ENCODE measurements at regions not wholly inside any gene's neighbourhood (a gene's known extent, or its start where the extent isn't known, plus 50 kb on each side); places are given as distances from the start of the nearest gene placed in this dataset.

DNA sequence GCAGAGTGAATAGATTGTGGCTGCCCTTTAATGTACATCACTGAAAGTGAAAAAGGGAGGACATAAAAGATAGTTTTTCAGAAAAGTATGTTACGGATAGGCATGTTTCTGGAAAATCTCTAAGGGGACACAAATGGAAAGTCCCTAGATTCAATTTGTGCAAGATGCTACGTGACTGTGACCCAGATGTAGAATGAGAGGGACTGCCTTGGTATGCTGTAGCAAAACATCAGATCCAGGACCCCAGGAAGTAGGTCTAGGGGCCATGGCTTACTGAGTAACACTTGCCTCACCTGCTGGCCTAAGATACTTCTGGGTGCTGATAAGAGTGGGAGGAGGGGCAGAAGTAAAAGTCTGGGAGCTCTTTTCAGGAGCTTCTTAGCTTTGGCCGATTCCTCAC lies 191.2 kb upstream of the PHYHIPL start:
- Histone ChIP-seq H3K9ac (no peak overlapping the region), H3K27ac (no peak overlapping the region), H3K27me3 (no peaks in the 10 kb centered on the region), H3K4me2 (peak overlapping the region in 3 of 11 experiments; percentile 3 to 21 (median 19); a peak in 2 of 22 replicates), H4K20me1 (no peaks in the 10 kb centered on the region), H3K4me3 (no peak overlapping the region), H3K9me3 (replicated peaks in 1 of 11) (peaks cover 11 to 20% (median 17%) of the 10 kb centered on the region in 11 experiments), H3K4me1 (peaks cover 11 to 37% (median 26%) of the 10 kb centered on the region in 10 experiments), H3K36me3 (peaks cover 0 to 6% (median 0%) of the 10 kb centered on the region in 11 experiments; a peak in 5 of 22 replicates)
- no peak for TF ChIP-seq Cebpa-rat (IDR thresholded peaks at IDR 0.05)

DNA sequence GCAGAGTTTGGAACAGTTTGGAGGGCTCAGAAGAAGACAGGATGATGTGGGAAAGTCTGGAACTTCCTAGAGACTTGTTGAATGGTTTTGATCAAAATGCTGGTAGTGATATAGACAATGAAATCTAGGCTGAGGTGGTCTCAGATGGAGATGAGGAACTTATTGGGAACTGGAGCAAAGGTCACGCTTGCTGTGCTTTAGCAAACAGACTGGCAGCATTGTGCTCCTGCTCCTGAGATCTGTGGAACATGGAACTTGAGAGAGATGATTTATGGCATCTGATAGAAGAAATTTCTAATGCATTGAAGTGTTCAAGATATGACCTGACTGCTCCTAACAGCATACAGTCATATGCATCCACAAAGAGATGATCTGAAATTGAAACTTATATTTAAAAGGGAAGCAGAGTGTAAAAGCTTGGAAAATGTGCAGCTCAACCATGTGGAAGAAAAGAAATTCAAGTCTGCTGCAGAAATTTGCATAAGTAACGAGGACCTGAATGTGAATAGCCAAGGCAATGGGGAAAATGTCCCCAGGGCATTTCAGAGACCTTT lies 186.9 kb upstream of the PHYHIPL start:
- Histone ChIP-seq H3K4me2 (no peak overlapping the region), H4K20me1 (no peaks in the 10 kb centered on the region), H3K4me3 (peak overlapping the region in 2 of 10 experiments; percentile 7 to 11; a peak in 1 of 20 replicates), H3K9me3 (replicated peaks in 1 of 11) (peaks cover 23 to 40% (median 38%) of the 10 kb centered on the region in 11 experiments), H3K27me3 (no peaks in the 10 kb centered on the region), H3K27ac (no peak overlapping the region), H3K4me1 (peaks cover 9 to 34% (median 23%) of the 10 kb centered on the region in 10 experiments; a peak in 19 of 20 replicates), H3K36me3 (peaks cover 0 to 13% (median 0%) of the 10 kb centered on the region in 11 experiments; a peak in 5 of 22 replicates), H3K9ac (no peak overlapping the region)
- no peak for TF ChIP-seq Cebpa-rat (IDR thresholded peaks at IDR 0.05)

DNA sequence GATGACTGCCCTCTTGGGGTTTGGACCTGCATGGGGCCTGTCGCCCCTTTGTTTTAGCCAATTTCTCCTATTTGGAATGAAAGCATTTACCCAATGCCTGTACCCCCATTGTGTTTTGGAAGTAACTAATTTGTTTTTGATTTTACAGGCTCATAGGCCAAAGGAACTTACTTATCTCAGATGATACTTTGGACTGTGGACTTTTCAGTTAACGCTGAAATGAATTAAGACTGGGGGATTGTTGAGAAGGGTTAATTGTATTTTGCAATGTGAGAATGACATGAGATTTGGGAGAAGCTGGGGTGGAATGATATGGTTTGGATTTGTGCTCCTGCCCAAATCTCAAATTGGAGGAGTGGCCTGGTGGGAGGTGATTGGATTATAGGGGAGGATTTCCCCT lies 185.8 kb upstream of the PHYHIPL start:
- Histone ChIP-seq H3K4me3 (peak overlapping the region in 1 of 10 experiments; percentile 7; a peak in 2 of 20 replicates), H3K4me2 (no peak overlapping the region), H3K9me3 (replicated peaks in 1 of 11) (peaks cover 23 to 40% (median 38%) of the 10 kb centered on the region in 11 experiments), H3K27me3 (no peaks in the 10 kb centered on the region), H3K36me3 (peaks cover 0 to 13% (median 0%) of the 10 kb centered on the region in 11 experiments; a peak in 5 of 22 replicates), H3K9ac (no peak overlapping the region), H3K27ac (no peak overlapping the region), H3K4me1 (peaks cover 20 to 41% (median 34%) of the 10 kb centered on the region in 10 experiments), H4K20me1 (no peaks in the 10 kb centered on the region)
- no peak for TF ChIP-seq Cebpa-rat (IDR thresholded peaks at IDR 0.05)

DNA sequence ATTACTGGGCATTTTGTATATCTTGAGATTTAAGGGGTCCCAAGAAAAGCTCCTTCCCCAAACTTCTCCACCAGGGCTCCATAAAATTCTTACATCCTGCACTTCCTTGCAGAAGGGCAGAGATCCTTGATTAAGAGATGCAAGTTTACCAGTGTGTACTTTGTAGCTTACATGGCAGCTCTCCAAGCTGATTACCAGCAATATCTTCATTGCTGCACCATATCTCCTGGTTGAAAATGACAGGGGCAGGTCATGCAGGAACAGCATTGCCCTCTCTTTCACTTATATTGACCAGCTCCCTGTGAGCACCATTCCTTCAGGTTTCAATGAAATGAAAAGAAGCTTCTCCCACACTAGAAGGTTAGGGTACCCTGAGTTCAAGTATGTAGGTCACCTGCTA lies 184.6 kb upstream of the PHYHIPL start:
- Histone ChIP-seq H3K9me3 (replicated peaks in 1 of 11) (peaks cover 23 to 40% (median 38%) of the 10 kb centered on the region in 11 experiments), H3K27ac (no peak overlapping the region), H3K27me3 (no peaks in the 10 kb centered on the region), H3K9ac (no peak overlapping the region), H4K20me1 (no peaks in the 10 kb centered on the region), H3K4me3 (no peak overlapping the region; a peak in 1 of 20 replicates), H3K36me3 (peaks cover 0 to 13% (median 0%) of the 10 kb centered on the region in 11 experiments; a peak in 5 of 22 replicates), H3K4me1 (peaks cover 20 to 53% (median 45%) of the 10 kb centered on the region in 10 experiments), H3K4me2 (peak overlapping the region in 5 of 11 experiments; percentile 4 to 92 (median 68); a peak in 4 of 22 replicates)
- TF ChIP-seq Cebpa-rat (IDR thresholded peaks at IDR 0.05), result no peak

- H3K4me2 ChIP-seq, result peak overlapping the region; percentile 29 to 92 (median 56); a peak in 21 of 22 replicates
- no peaks in the 10 kb centered on the region for H4K20me1 ChIP-seq
- H3K27me3 ChIP-seq, result no peaks in the 10 kb centered on the region
- H3K9me3 ChIP-seq (replicated peaks in 1 of 11), result peaks cover 23 to 40% (median 38%) of the 10 kb centered on the region in 11 experiments
- no peak for TF ChIP-seq Cebpa-rat (IDR thresholded peaks at IDR 0.05)
- peak overlapping the region in 4 of 11 experiments; percentile 23 to 50 (median 46); a peak in 5 of 22 replicates for H3K9ac ChIP-seq
- peaks cover 20 to 61% (median 48%) of the 10 kb centered on the region in 10 experiments for H3K4me1 ChIP-seq
- H3K4me3 ChIP-seq, result peak overlapping the region in 3 of 10 experiments; percentile 8 to 32 (median 15); a peak in 3 of 20 replicates
- H3K36me3 ChIP-seq, result peaks cover 0 to 13% (median 0%) of the 10 kb centered on the region in 11 experiments; a peak in 5 of 22 replicates
- peak overlapping the region in 3 of 11 experiments; percentile 0 to 28 (median 27); a peak in 2 of 22 replicates for H3K27ac ChIP-seq
These were observed 183.5 kb upstream of the PHYHIPL start for GRCh38 chr10:58992830-58993460.

GRCh38 chr10:58993480-58994221 lies 182.8 kb upstream of the PHYHIPL start:
- Histone ChIP-seq H3K4me3 (peak overlapping the region in 3 of 10 experiments; percentile 8 to 32 (median 15); a peak in 3 of 20 replicates), H3K27ac (peak overlapping the region in 3 of 11 experiments; percentile 0 to 28 (median 27); a peak in 3 of 22 replicates), H3K4me2 (peak overlapping the region; percentile 33 to 92 (median 56); a peak in 21 of 22 replicates), H4K20me1 (no peaks in the 10 kb centered on the region), H3K4me1 (peaks cover 20 to 66% (median 48%) of the 10 kb centered on the region in 10 experiments), H3K36me3 (peaks cover 0 to 13% (median 0%) of the 10 kb centered on the region in 11 experiments; a peak in 5 of 22 replicates), H3K9me3 (replicated peaks in 1 of 11) (peaks cover 23 to 38% (median 36%) of the 10 kb centered on the region in 11 experiments), H3K9ac (peak overlapping the region in 4 of 11 experiments; percentile 23 to 50 (median 46); a peak in 5 of 22 replicates), H3K27me3 (no peaks in the 10 kb centered on the region)
- no peak for TF ChIP-seq Cebpa-rat (IDR thresholded peaks at IDR 0.05)

DNA sequence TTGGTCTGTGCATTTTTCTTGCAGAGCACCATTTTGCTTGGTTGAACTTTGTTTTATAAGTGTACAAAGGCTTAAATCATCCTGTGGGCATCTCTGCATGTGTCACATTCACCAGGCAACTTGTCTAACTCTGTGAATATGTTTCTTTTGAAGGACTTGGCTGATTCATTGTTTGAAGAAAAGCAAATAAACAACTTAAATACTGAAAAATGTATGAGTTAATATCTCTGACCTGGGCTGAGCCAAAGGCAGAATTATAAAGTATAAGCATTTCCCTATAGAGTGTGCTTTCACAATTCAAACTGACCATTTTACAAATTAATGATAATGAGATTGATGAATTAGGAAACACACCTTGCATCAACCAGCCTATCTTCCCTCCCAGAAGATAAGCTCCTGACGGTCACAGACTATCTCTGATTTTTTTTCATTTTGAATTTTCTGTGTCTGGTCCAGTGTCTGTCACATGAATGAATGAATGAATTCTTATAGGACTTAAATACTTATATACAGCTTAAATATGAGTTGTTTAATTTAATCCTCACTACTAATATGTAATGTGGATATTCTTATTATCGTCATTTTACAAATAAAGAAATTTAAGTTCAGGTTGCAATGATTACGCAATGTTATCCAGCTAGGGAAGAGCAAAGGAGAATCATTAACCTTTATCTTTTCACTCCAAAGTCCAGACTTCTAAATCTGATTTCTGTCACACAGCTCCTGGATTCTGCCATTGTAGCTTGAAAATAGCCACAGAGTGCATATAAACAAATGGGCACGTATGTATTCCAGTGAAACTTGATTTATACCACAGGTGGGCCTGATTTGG lies 182.0 kb upstream of the PHYHIPL start:
- no peaks in the 10 kb centered on the region for H4K20me1 ChIP-seq

More for the DNA sequence above, 182.0 kb upstream of the PHYHIPL start:
- Histone ChIP-seq H3K27ac (no peak overlapping the region; a peak in 1 of 22 replicates), H3K9me3 (replicated peaks in 1 of 11) (peaks cover 20 to 31% (median 29%) of the 10 kb centered on the region in 11 experiments), H3K4me2 (peak overlapping the region in 10 of 11 experiments; percentile 6 to 92 (median 62); a peak in 19 of 22 replicates), H3K4me3 (peak overlapping the region in 1 of 10 experiments; percentile 32; a peak in 1 of 20 replicates), H3K36me3 (peaks cover 0 to 13% (median 0%) of the 10 kb centered on the region in 11 experiments; a peak in 5 of 22 replicates), H3K4me1 (peaks cover 20 to 74% (median 48%) of the 10 kb centered on the region in 10 experiments), H3K9ac (no peak overlapping the region), H3K27me3 (no peaks in the 10 kb centered on the region)
- TF ChIP-seq Cebpa-rat (IDR thresholded peaks at IDR 0.05), result peak in 7 of 11 experiments; percentile 47 to 87 (median 74); a peak in 12 of 22 replicates

Data from BLaER1 treated with 17β-estradiol and CSF1 and Interleukin-3, amounts not matched to agents 10 nM and 100 nM (cell line).